Gastrocnemius medialis (tissue), 4 donors: ENCODE measurements at regions not wholly inside any gene's neighbourhood (a gene's known extent, or its start where the extent isn't known, plus 50 kb on each side); places are given as distances from the start of the nearest gene placed in this dataset.

Experiments
- ATAC-seq, 2 donors: fragments of 150-250 bp; one replicate each; pipeline ENCODE4 v1.9.1; 2016
- DNase-seq, 2 donors: peaks; one replicate each; pipeline ENCODE4 v3.0.0-alpha.2; 2019
- H3K27ac ChIP-seq, 4 donors: fragments of 200-600 bp; sonication (generic); 1 replicate in 1 of 4; 2 replicates in 3 of 4; pipeline ENCODE4 v1.5.1; 2016 to 2018; ENCODE audit warnings: mild to moderate bottlenecking in 2 of 4, moderate library complexity in 1 of 4
- H3K27me3 ChIP-seq, 3 donors: fragments of 200-600 bp; sonication (generic) in 2 of 3; 1 replicate in 1 of 3; 2 replicates in 2 of 3; pipeline versions ENCODE4 v1.5.1 to v1.6.0; 2016 to 2019; ENCODE audit warnings: mild to moderate bottlenecking in 1 of 3, moderate library complexity in 1 of 3
- H3K36me3 ChIP-seq, 2 donors: fragments of 200-600 bp; sonication (generic) in 1 of 2; one replicate each; pipeline ENCODE4 v1.5.1; 2017 to 2018
- H3K4me1 ChIP-seq, 2 donors: fragments of 200-600 bp; sonication (generic) in 1 of 2; one replicate each; pipeline ENCODE4 v1.5.1; 2016 to 2017; ENCODE audit warnings: mild to moderate bottlenecking in 2 of 2
- H3K4me3 ChIP-seq, 4 donors: fragments of 200-600 bp; sonication (generic) in 3 of 4; 1 replicate in 1 of 4; 2 replicates in 3 of 4; pipeline ENCODE4 v1.5.1; 2016 to 2019; ENCODE audit warnings: mild to moderate bottlenecking in 2 of 4
- H3K9me3 ChIP-seq, 3 donors: fragments of 200-600 bp; sonication (generic) in 2 of 3; 1 replicate in 1 of 3; 2 replicates in 2 of 3; pipeline ENCODE4 v1.5.1; 2016 to 2019
- CTCF ChIP-seq, 5 experiments: fragments of 450-650 bp in 3 of 5; fragments of 200-600 bp in 2 of 5; sonication (generic) in 2 of 5; IDR thresholded peaks in 4 of 5; conservative IDR thresholded peaks in 1 of 5; 1 replicate in 4 of 5; 2 replicates in 1 of 5; pipeline ENCODE4 v1.5.1; 2016 to 2019; ENCODE audit warnings: antibody characterized with exemption in 5 of 5, mild to moderate bottlenecking in 3 of 5, moderate library complexity in 3 of 5
- POLR2A ChIP-seq, 2 donors: fragments of 450-650 bp; IDR thresholded peaks; one replicate each; pipeline ENCODE4 v1.6.1; 2017; ENCODE audit warnings: antibody characterized with exemption in 2 of 2, mild to moderate bottlenecking in 2 of 2, moderate library complexity in 2 of 2
- in situ Hi-C, 4 donors: fragments of 200-750 bp; cut with MboI; loops; one replicate each; pipeline versions ENCODE4 v1.15.0 to v1.8.0; 2017; ENCODE audit warnings: low sequenced_read_pairs in 4 of 4
- intact Hi-C: fragments of 100-400 bp; cut with DNase I; formaldehyde crosslinking; loops from one replicate; pipeline ENCODE4 v1.15.1; 2023; ENCODE audit warnings: low total_unique reads

GRCh38 chr5:90293931-90294330, 115.6 kb downstream of the CETN3 start:
- no peak overlapping the region for H3K4me3 ChIP-seq
- intact Hi-C loops (no loop called here), in situ Hi-C loops (no loop called here)
- H3K27ac ChIP-seq: no peak overlapping the region
- H3K36me3 ChIP-seq: no peaks in the 10 kb centered on the region
- H3K9me3 ChIP-seq: no peaks in the 10 kb centered on the region
- H3K4me1 ChIP-seq: peaks cover 0 to 9% of the 10 kb centered on the region in 2 donors
- ATAC-seq (no peak), DNase-seq (no peak)
- TF ChIP-seq CTCF (IDR thresholded peaks at IDR 0.05 in 4 of 5, conservative IDR thresholded peaks at IDR 0.05 in 1 of 5) (no peak), POLR2A (IDR thresholded peaks at IDR 0.05) (no peak)
- H3K27me3 ChIP-seq: no peaks in the 10 kb centered on the region

DNA sequence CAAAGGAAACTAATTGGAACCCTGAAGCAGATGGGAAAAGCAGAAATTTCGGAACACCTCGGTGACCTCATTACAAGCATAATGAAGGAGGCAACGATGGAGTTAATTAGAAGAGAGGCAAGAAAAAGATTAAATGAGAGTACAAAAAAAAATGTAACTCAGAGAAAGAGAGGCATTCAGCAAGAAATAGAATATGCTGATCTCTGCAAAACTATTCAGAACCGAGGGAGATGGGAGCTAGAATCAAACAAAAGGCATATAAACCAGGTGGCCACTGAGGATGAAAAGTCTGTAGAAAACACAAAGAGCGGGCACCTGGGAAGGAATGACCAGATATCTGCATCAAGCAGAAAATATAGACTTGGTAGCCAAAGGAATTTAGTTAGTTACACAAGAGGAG, 118.9 kb downstream of the CETN3 start:
- no peak for DNase-seq
- intact Hi-C loops (no loop called here), in situ Hi-C loops (no loop called here)
- ATAC-seq: no peak
- H3K9me3 ChIP-seq: no peaks in the 10 kb centered on the region
- no peaks in the 10 kb centered on the region for H3K36me3 ChIP-seq
- H3K4me1 ChIP-seq: peaks cover 0 to 9% of the 10 kb centered on the region in 2 donors
- H3K4me3 ChIP-seq: no peak overlapping the region
- H3K27me3 ChIP-seq: no peaks in the 10 kb centered on the region
- TF ChIP-seq CTCF (IDR thresholded peaks at IDR 0.05 in 4 of 5, conservative IDR thresholded peaks at IDR 0.05 in 1 of 5) (no peak), POLR2A (IDR thresholded peaks at IDR 0.05) (no peak)
- H3K27ac ChIP-seq: no peak overlapping the region

GRCh38 chr5:90289837-90290236, 119.7 kb downstream of the CETN3 start:
- intact Hi-C loops (no loop called here), in situ Hi-C loops (no loop called here)
- no peak for TF ChIP-seq POLR2A (IDR thresholded peaks at IDR 0.05)
- no peak for TF ChIP-seq CTCF (IDR thresholded peaks at IDR 0.05 in 4 of 5, conservative IDR thresholded peaks at IDR 0.05 in 1 of 5)
- H3K27me3 ChIP-seq: no peaks in the 10 kb centered on the region
- no peaks in the 10 kb centered on the region for H3K9me3 ChIP-seq
- H3K4me3 ChIP-seq: no peak overlapping the region
- H3K36me3 ChIP-seq: no peaks in the 10 kb centered on the region
- DNase-seq (no peak), ATAC-seq (no peak)
- H3K4me1 ChIP-seq: peaks cover 0 to 9% of the 10 kb centered on the region in 2 donors
- H3K27ac ChIP-seq: no peak overlapping the region

GRCh38 chr5:90287036-90287435, 122.5 kb downstream of the CETN3 start:
- Histone ChIP-seq H3K4me1 (peaks cover 0 to 9% of the 10 kb centered on the region in 2 donors), H3K9me3 (no peaks in the 10 kb centered on the region), H3K4me3 (no peak overlapping the region), H3K27ac (no peak overlapping the region), H3K27me3 (no peaks in the 10 kb centered on the region), H3K36me3 (no peaks in the 10 kb centered on the region)
- in situ Hi-C loops: no loop called here
- TF ChIP-seq POLR2A (IDR thresholded peaks at IDR 0.05) (no peak), CTCF (IDR thresholded peaks at IDR 0.05 in 4 of 5, conservative IDR thresholded peaks at IDR 0.05 in 1 of 5) (no peak)
- no peak for ATAC-seq
- intact Hi-C loops: no loop called here
- no peak for DNase-seq

DNA sequence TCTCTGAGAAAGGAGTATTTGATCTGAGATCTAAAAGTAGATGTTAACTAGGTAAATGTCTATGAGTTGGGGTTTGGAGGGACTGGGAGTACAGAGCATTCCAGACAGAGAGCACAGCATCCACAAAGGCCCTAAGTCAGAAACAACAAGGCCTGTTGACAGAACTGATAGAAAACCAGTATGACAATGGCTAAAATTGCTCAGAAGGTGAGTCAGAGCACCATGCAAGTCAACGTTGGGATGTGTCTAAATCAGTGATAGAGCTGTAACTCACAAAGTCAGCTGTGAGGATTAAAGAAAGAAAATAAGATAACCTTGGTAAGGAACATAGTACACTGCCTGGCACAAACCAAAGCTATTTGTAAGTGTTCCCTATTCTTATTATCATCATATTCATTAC, 124.0 kb downstream of the CETN3 start:
- ATAC-seq (no peak), DNase-seq (no peak)
- H3K9me3 ChIP-seq: no peaks in the 10 kb centered on the region
- H3K27ac ChIP-seq: no peak overlapping the region
- peaks cover 0 to 9% of the 10 kb centered on the region in 2 donors for H3K4me1 ChIP-seq
- no peaks in the 10 kb centered on the region for H3K27me3 ChIP-seq
- in situ Hi-C loops: no loop called here
- TF ChIP-seq CTCF (IDR thresholded peaks at IDR 0.05 in 4 of 5, conservative IDR thresholded peaks at IDR 0.05 in 1 of 5) (no peak), POLR2A (IDR thresholded peaks at IDR 0.05) (no peak)
- no peak overlapping the region for H3K4me3 ChIP-seq
- intact Hi-C loops: no loop called here
- no peaks in the 10 kb centered on the region for H3K36me3 ChIP-seq
